ENCODE measurements at regions not wholly inside any gene's neighbourhood (a gene's known extent, or its start where the extent isn't known, plus 50 kb on each side); places are given as distances from the start of the nearest gene placed in this dataset.

- intact Hi-C loops (cut with micrococcal nuclease) = no loop called here
Observed at GRCh38 chr6:150651808-150652470, 52.3 kb downstream of the PLEKHG1 start.

- intact Hi-C loops (cut with micrococcal nuclease) = no loop called here
Observed at GRCh38 chr6:150652848-150653613, 53.3 kb downstream of the PLEKHG1 start.

GRCh38 chr6:150654608-150655007 is 54.9 kb downstream of the PLEKHG1 start:
- intact Hi-C loops (cut with micrococcal nuclease) = no loop called here

- intact Hi-C loops (cut with micrococcal nuclease) = no loop called here
Observed at GRCh38 chr6:150656156-150656555, 56.5 kb downstream of the PLEKHG1 start.

GRCh38 chr6:150658421-150658820 is 58.7 kb downstream of the PLEKHG1 start:
- intact Hi-C loops (cut with micrococcal nuclease) = no loop called here

GRCh38 chr6:150659046-150659763 is 59.5 kb downstream of the PLEKHG1 start:
- intact Hi-C loops (cut with micrococcal nuclease) = no loop called here

- intact Hi-C loops (cut with micrococcal nuclease) = no loop called here
Observed at GRCh38 chr6:150661216-150662007, 61.7 kb downstream of the PLEKHG1 start.

GRCh38 chr6:150662814-150663213 is 63.1 kb downstream of the PLEKHG1 start:
- intact Hi-C loops (cut with micrococcal nuclease) = no loop called here

GRCh38 chr6:150664091-150664490 is 64.4 kb downstream of the PLEKHG1 start:
- intact Hi-C loops (cut with micrococcal nuclease) = no loop called here

- intact Hi-C loops (cut with micrococcal nuclease) = no loop called here
Observed at GRCh38 chr6:150666071-150666470, 66.4 kb downstream of the PLEKHG1 start.

GRCh38 chr6:150667359-150667758 is 67.7 kb downstream of the PLEKHG1 start:
- intact Hi-C loops (cut with micrococcal nuclease) = no loop called here

GRCh38 chr6:150667977-150668716 is 68.5 kb downstream of the PLEKHG1 start:
- intact Hi-C loops (cut with micrococcal nuclease) = no loop called here

- intact Hi-C loops (cut with micrococcal nuclease) = no loop called here
Observed at GRCh38 chr6:150668900-150669302, 69.2 kb downstream of the PLEKHG1 start.

- intact Hi-C loops (cut with micrococcal nuclease) = no loop called here
Observed at GRCh38 chr6:150670311-150670710, 70.6 kb downstream of the PLEKHG1 start.

GRCh38 chr6:150672800-150673199 is 73.1 kb downstream of the PLEKHG1 start:
- intact Hi-C loops (cut with micrococcal nuclease) = no loop called here

GRCh38 chr6:150673720-150674346 is 74.1 kb downstream of the PLEKHG1 start:
- intact Hi-C loops (cut with micrococcal nuclease) = no loop called here

GRCh38 chr6:150676344-150676743 is 76.7 kb downstream of the PLEKHG1 start:
- intact Hi-C loops (cut with micrococcal nuclease) = no loop called here

GRCh38 chr6:150676772-150677171 is 77.1 kb downstream of the PLEKHG1 start:
- intact Hi-C loops (cut with micrococcal nuclease) = no loop called here

GRCh38 chr6:150680510-150680909 is 80.8 kb downstream of the PLEKHG1 start:
- intact Hi-C loops (cut with micrococcal nuclease) = no loop called here

All from T-helper 2 cell treated with Interferon-gamma antibody and Interleukin-4, amounts not matched to agents 100 ng/mL and 5 ng/mL, for 36 hours (primary cell).